ENCODE measurements at regions not wholly inside any gene's neighbourhood (a gene's known extent, or its start where the extent isn't known, plus 50 kb on each side); places are given as distances from the start of the nearest gene placed in this dataset.

GRCh38 chr6:6798448-6798860 is 209.9 kb downstream of the LY86 start:
- ATAC-seq (peak; percentile 60), DNase-seq (peak; percentile 22)
- Mint-ChIP-seq H3K4me1 (peaks cover 47% of the 10 kb centered on the region), H3K27me3 (peaks cover 14% of the 10 kb centered on the region), H3K36me3 (ENCODE audit: low read depth) (no peaks in the 10 kb centered on the region), H3K9me3 (no peaks in the 10 kb centered on the region), H3K4me3 (no peak overlapping the region), H3K27ac (peak overlapping the region; percentile 50)

- H3K4me3 Mint-ChIP-seq: no peak overlapping the region
- peaks cover 14% of the 10 kb centered on the region for H3K27me3 Mint-ChIP-seq
- no peak for ATAC-seq
- no peak for DNase-seq
- H3K36me3 Mint-ChIP-seq (ENCODE audit: low read depth): no peaks in the 10 kb centered on the region
- H3K4me1 Mint-ChIP-seq: peaks cover 41% of the 10 kb centered on the region
- H3K27ac Mint-ChIP-seq: peak overlapping the region; percentile 56
- H3K9me3 Mint-ChIP-seq: no peaks in the 10 kb centered on the region
These were observed 212.4 kb downstream of the LY86 start for GRCh38 chr6:6801005-6801335.

- Mint-ChIP-seq H3K27me3 (peaks cover 14% of the 10 kb centered on the region), H3K27ac (no peak overlapping the region), H3K9me3 (no peaks in the 10 kb centered on the region), H3K36me3 (ENCODE audit: low read depth) (no peaks in the 10 kb centered on the region), H3K4me1 (peaks cover 44% of the 10 kb centered on the region), H3K4me3 (no peak overlapping the region)
- no peak for ATAC-seq
- DNase-seq: no peak
These were observed 213.2 kb downstream of the LY86 start for GRCh38 chr6:6801635-6802218.

GRCh38 chr6:6803180-6803977 is 214.9 kb downstream of the LY86 start:
- peaks cover 36% of the 10 kb centered on the region for H3K4me1 Mint-ChIP-seq
- no peak overlapping the region for H3K27ac Mint-ChIP-seq
- H3K27me3 Mint-ChIP-seq: peaks cover 5% of the 10 kb centered on the region
- peak; percentile 22 for ATAC-seq
- DNase-seq: no peak
- no peaks in the 10 kb centered on the region for H3K9me3 Mint-ChIP-seq
- no peak overlapping the region for H3K4me3 Mint-ChIP-seq
- no peaks in the 10 kb centered on the region for H3K36me3 Mint-ChIP-seq (ENCODE audit: low read depth)

- H3K27ac Mint-ChIP-seq: no peak overlapping the region
- no peak overlapping the region for H3K4me3 Mint-ChIP-seq
- DNase-seq: no peak
- no peaks in the 10 kb centered on the region for H3K9me3 Mint-ChIP-seq
- ATAC-seq: no peak
- H3K27me3 Mint-ChIP-seq: peaks cover 8% of the 10 kb centered on the region
- H3K4me1 Mint-ChIP-seq: peaks cover 21% of the 10 kb centered on the region
- H3K36me3 Mint-ChIP-seq (ENCODE audit: low read depth): no peaks in the 10 kb centered on the region
These were observed 216.5 kb downstream of the LY86 start for GRCh38 chr6:6804843-6805615.

GRCh38 chr6:6806844-6807518 is 218.5 kb downstream of the LY86 start:
- H3K36me3 Mint-ChIP-seq (ENCODE audit: low read depth): no peaks in the 10 kb centered on the region
- peaks cover 8% of the 10 kb centered on the region for H3K27me3 Mint-ChIP-seq
- H3K4me3 Mint-ChIP-seq: no peak overlapping the region
- DNase-seq: no peak
- H3K4me1 Mint-ChIP-seq: peaks cover 27% of the 10 kb centered on the region
- H3K9me3 Mint-ChIP-seq: no peaks in the 10 kb centered on the region
- H3K27ac Mint-ChIP-seq: no peak overlapping the region
- no peak for ATAC-seq

- Mint-ChIP-seq H3K4me3 (no peak overlapping the region), H3K27ac (no peak overlapping the region), H3K9me3 (no peaks in the 10 kb centered on the region), H3K36me3 (ENCODE audit: low read depth) (no peaks in the 10 kb centered on the region), H3K27me3 (peaks cover 2% of the 10 kb centered on the region), H3K4me1 (peaks cover 29% of the 10 kb centered on the region)
- DNase-seq: no peak
- no peak for ATAC-seq
These were observed 219.8 kb downstream of the LY86 start for GRCh38 chr6:6808343-6808742.

- Mint-ChIP-seq H3K36me3 (ENCODE audit: low read depth) (no peaks in the 10 kb centered on the region), H3K9me3 (no peaks in the 10 kb centered on the region), H3K27ac (no peak overlapping the region), H3K4me3 (no peak overlapping the region), H3K4me1 (peaks cover 24% of the 10 kb centered on the region), H3K27me3 (peaks cover 2% of the 10 kb centered on the region)
- DNase-seq (no peak), ATAC-seq (no peak)
These were observed 220.4 kb downstream of the LY86 start for GRCh38 chr6:6808915-6809314.

- Mint-ChIP-seq H3K27me3 (peaks cover 2% of the 10 kb centered on the region), H3K4me3 (peak overlapping the region; percentile 77), H3K9me3 (no peaks in the 10 kb centered on the region), H3K27ac (no peak overlapping the region), H3K4me1 (peaks cover 22% of the 10 kb centered on the region), H3K36me3 (ENCODE audit: low read depth) (no peaks in the 10 kb centered on the region)
- DNase-seq: no peak
- peak; percentile 35 for ATAC-seq
These were observed 222.2 kb downstream of the LY86 start for GRCh38 chr6:6810727-6811126.

GRCh38 chr6:6811128-6812009 is 222.8 kb downstream of the LY86 start:
- Mint-ChIP-seq H3K4me3 (peak overlapping the region; percentile 77), H3K27me3 (peaks cover 2% of the 10 kb centered on the region), H3K4me1 (peaks cover 22% of the 10 kb centered on the region), H3K27ac (peak overlapping the region; percentile 38), H3K9me3 (no peaks in the 10 kb centered on the region), H3K36me3 (ENCODE audit: low read depth) (no peaks in the 10 kb centered on the region)
- ATAC-seq (peak; percentile 71), DNase-seq (no peak)

GRCh38 chr6:6812427-6812826 is 223.9 kb downstream of the LY86 start:
- ATAC-seq: no peak
- no peak overlapping the region for H3K4me3 Mint-ChIP-seq
- no peaks in the 10 kb centered on the region for H3K36me3 Mint-ChIP-seq (ENCODE audit: low read depth)
- no peak for DNase-seq
- H3K9me3 Mint-ChIP-seq: no peaks in the 10 kb centered on the region
- H3K27me3 Mint-ChIP-seq: peaks cover 3% of the 10 kb centered on the region
- peaks cover 22% of the 10 kb centered on the region for H3K4me1 Mint-ChIP-seq
- no peak overlapping the region for H3K27ac Mint-ChIP-seq

GRCh38 chr6:6815732-6816131 is 227.2 kb downstream of the LY86 start:
- Mint-ChIP-seq H3K36me3 (ENCODE audit: low read depth) (no peaks in the 10 kb centered on the region), H3K27me3 (peaks cover 4% of the 10 kb centered on the region), H3K4me3 (no peak overlapping the region), H3K27ac (no peak overlapping the region), H3K4me1 (peaks cover 20% of the 10 kb centered on the region), H3K9me3 (no peaks in the 10 kb centered on the region)
- DNase-seq (no peak), ATAC-seq (no peak)

- peaks cover 10% of the 10 kb centered on the region for H3K4me1 Mint-ChIP-seq
- no peak overlapping the region for H3K27ac Mint-ChIP-seq
These were observed 228.2 kb downstream of the LY86 start for GRCh38 chr6:6816716-6817115.

More at GRCh38 chr6:6816716-6817115, 228.2 kb downstream of the LY86 start:
- Mint-ChIP-seq H3K36me3 (ENCODE audit: low read depth) (no peaks in the 10 kb centered on the region), H3K9me3 (no peaks in the 10 kb centered on the region), H3K4me3 (no peak overlapping the region), H3K27me3 (peaks cover 4% of the 10 kb centered on the region)
- ATAC-seq (no peak), DNase-seq (no peak)
